HG03045 (cell line): ENCODE measurements at regions not wholly inside any gene's neighbourhood (a gene's known extent, or its start where the extent isn't known, plus 50 kb on each side); places are given as distances from the start of the nearest gene placed in this dataset.
"Not testable (repeated sequence)": the region's sequence is repeated elsewhere in the genome, so short reads cannot be mapped to it uniquely, and the experiment has no call there.

Experiments used
- ATAC-seq: cut with Tn5 transposase; IDR thresholded peaks from one replicate; pipeline ENCODE4 v1.9.1; 2021; ENCODE audit warnings: mild to moderate bottlenecking, moderate library complexity; ENCODE audit not compliant: unreplicated experiment

GRCh38 chr3:159502986-159503385 lies 485.6 kb upstream of the IL12A start:
- no peak for ATAC-seq

DNA sequence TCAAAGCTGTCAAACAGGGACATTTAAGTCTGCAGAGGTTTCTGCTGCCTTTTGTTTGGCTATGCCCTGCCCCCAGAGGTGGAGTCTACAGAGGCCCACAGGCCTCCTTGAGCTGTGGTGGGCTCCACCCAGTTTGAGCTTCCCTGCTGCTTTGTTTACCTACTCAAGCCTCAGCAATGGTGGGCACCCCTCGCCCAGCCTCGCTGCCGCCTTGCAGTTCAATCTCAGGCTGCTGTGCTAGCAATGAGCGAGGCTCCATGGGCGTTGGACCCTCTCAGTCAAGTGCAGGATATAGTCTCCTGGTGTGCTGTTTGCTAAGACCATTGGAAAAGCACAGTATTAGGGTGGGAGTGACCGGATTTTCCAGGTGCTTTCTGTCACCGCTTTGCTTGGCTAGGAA lies 477.6 kb upstream of the IL12A start:
- not testable (repeated sequence) for ATAC-seq

DNA sequence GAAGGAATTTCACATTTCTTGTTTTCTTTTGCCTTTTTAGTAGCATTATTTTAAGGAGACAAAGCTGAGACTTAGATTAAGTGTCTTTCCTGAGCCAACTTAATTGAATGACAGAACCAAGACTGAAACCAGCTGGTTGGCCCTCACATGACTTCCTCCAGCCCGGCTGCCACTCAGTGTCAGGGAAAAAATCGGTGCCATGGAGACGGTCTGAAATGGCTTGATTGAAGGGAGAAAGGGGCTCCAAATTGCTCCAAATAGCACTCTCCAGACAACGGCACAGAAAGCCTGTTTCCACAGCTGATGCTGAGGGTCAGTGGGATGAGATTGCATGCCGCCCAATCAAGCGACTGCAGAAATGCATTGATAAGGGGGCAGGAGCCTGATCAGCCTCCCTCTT lies 475.2 kb upstream of the IL12A start:
- ATAC-seq: no peak

GRCh38 chr3:159513867-159514380 lies 474.7 kb upstream of the IL12A start:
- no peak for ATAC-seq

DNA sequence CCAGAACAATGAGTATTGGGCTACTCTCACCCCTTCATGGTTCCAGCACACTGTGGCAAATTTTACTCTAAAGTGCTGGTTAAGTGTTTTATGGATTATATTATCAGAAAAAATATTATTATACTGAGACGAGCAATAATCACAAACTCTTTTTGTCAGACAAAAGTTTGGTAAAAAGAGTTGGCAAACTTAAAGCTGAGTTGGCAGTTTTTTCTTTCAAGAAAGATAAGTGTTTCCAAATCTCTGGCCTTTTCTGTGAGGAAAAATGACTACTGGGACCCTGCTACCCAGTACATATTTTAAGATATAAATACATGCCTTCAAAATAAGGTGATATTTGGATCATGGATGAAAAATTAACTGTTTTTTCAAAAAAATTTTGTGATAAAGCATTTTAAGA lies 471.5 kb upstream of the IL12A start:
- no peak for ATAC-seq

DNA sequence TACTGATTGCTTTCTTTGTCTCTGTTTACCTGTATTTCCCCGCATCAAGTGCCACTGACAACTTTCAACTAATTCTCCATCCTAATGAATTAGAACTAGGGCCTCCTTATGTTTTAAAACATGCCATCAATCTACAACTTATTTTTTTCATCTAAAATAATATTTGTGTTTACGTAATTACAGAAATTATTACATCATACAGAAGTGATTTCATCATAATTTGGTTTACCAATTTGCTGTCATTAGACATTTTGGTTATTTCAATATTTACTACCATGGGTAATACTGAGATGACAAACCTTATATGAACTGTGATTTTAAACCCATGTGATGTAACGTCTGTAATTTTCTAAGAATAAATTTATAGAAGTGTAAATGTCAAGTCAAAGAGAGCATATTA lies 468.0 kb upstream of the IL12A start:
- no peak for ATAC-seq

- no peak for ATAC-seq
These were observed 466.4 kb upstream of the IL12A start for GRCh38 chr3:159522276-159522675.

DNA sequence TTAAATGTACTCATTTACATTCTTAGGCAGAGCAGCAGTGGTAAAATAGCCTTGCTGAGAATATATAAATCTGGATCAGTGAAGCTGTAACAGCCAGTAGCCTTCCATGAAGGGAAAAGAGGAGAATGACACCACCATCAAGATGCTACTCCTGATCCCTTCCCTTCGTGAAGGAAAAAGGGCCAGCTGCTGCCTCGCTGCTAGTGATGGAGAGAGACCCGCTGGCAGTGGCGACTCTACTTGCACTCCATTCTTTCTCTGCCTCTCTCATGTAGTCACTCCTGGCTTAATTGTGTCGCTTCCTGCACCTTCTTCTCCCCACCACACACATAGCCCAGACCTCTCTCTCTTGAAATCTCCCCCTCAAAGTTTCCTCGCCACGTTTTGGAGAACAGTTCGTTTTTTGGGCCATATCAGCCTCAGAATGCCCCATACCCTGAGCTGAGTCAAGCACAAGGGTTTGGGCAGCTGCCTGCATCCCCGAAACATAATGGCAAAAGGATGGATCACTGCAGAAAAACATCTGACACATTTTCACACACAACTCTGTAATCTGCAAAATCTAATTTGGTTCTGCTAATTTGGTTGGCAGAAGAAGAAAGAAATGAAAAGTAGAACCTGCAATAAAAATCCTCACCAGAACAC lies 460.3 kb upstream of the IL12A start:
- ATAC-seq: no peak

DNA sequence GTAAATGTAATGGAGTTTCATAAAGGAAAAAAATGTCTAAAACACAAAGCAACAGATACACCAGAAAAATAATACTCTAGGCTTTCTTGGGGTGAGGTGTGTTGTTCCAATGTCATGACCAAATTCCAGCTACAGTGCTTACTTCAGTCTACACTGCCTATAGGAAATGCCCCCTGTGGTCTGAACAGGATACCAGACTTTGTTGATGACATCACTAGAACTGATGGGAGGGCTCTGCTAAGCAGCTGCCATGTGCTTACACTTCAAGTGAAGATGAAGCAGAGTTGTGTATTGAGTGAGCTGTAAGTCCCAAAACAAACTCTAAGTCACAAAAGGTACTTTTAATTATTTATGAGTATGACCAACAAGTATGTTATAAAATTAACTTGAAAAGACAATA lies 456.1 kb upstream of the IL12A start:
- no peak for ATAC-seq

DNA sequence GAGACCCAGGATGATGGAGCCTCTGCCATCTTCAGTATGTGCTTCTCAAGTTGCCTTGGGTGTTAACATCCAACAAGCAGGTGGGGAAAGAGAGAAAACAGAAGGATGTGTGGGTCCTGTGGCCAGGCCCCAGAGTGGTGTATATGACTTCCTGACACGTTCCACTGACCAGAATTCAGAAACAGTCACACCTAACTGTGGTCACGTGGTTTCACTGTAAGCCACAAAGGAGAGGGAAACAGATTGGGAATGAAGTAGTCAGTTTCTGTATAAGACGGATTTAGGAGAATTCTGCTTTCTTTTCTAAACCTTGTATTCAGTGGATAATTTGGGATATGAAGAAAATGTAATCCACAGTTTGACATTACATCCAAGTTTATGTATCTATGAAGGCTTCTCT lies 454.1 kb upstream of the IL12A start:
- no peak for ATAC-seq

- ATAC-seq: no peak
These were observed 451.8 kb upstream of the IL12A start for GRCh38 chr3:159536876-159537275.

DNA sequence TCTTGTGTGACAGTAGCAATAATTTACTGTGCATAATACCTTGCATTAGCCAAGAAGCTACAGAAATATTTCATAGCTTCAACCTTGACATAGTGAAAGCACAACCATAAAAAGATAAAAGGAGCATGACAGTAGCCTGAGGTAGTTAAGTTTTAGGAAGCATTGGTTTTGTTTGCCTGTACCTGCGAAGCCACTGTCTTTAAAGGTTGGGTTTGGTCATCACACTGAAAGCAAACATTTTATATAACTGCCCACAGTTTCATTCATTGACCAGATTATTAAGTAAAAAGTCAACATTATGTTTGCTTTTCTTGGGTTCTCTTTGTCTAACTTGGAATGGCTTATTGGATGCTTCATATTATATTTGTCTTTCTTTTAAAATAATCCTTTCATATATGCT lies 450.1 kb upstream of the IL12A start:
- ATAC-seq: no peak

DNA sequence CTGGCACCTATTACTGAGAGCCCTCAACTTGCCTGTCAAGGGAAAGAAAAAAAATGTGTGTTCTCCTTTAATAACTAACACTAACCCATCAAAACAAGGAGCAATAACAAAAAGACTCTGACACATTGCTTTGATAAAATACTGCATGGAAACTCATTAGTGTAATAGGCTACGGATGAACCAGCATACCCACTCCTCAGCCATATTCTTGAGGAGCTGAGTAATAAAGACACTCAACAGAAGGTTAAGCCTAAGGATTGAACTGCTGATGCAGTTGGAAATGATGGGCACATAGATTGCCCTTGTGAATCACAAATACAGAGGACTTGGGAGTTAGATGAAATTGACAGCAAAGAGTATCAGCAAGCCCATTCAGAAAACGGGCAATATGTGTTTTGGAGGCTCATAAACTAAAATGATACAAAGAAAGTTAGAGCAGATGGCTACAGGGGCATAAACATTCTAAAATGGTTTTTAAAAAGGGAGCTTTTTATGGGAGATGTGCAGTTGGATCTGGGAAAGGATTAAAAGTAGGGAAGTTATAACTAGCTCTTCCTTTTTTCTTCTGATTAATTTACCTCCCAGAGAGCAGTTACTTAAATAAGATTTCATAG lies 447.6 kb upstream of the IL12A start:
- no peak for ATAC-seq

- no peak for ATAC-seq
These were observed 439.8 kb upstream of the IL12A start for GRCh38 chr3:159548675-159549335.

- ATAC-seq: no peak
These were observed 433.4 kb upstream of the IL12A start for GRCh38 chr3:159555205-159555604.

DNA sequence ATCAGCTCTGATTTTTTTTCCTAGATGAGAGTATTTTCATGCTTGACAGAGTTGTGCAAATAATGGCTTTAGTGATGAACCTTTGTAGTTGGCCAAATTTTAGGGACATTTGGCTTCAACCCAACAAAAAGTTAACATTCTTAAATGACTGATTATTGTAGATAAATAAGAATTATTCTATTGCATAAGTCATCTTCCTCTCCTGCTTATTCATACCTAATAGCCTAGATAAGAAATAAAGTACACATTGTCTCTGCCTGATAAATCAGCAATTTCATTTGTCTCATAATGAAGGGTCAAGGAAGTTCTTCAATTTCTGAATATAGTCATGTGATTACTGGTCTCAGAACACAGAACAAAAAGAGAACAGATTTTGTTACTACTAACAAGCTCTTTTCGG lies 428.9 kb upstream of the IL12A start:
- no peak for ATAC-seq

DNA sequence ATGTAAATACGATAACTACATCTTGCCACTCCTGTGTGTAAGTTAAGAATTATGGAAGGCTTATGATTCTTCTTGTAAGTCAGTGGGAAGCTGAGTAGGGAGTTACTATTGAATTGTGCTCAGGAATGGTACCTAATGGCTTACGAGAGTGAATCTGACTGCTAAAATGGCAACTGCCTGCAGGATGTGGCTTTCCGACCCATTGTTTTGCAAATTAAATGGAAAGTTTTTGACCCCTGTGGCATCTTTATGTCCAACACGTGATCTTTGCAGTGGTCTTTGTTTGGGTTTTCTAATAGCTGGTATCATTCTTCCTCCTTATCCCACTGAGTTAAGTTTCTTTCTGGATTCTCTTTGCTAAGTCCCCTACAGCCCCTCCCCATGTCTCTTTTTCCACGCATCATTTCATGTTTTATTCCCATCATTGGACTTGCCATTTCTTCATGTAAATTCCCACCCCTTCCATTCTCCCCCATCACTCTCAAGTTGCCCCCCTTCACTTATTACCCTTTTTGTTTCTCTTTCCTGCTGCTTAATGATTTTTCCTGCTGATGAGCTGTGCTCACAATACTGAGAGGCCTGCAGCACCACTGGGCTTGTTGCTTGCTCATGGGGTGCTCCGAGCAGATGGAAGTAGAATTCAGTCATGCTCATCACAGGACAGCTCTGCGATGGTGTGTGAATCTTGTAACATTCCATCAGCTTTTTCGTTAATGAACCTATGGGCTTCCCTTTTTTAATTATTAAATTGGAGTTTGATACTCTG lies 428.2 kb upstream of the IL12A start:
- no peak for ATAC-seq

DNA sequence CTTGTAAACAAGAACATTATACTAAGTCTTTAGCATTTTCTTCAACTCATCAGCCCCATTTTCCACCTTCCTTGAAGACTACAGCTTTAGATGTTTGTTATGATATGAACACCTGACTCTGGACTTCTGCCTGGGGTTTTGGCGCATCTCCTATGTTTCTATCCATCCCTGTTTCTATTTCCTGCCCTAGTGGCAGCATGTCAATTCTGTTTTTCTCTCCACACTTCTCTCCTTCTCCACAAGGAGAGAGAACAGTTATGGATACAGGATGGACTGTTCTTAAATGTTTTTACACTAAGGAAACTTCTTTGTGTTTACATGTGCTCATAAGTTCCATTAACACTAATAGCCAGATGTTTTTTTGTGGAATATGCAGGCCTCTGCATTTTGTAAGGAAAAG lies 423.3 kb upstream of the IL12A start:
- ATAC-seq: no peak

DNA sequence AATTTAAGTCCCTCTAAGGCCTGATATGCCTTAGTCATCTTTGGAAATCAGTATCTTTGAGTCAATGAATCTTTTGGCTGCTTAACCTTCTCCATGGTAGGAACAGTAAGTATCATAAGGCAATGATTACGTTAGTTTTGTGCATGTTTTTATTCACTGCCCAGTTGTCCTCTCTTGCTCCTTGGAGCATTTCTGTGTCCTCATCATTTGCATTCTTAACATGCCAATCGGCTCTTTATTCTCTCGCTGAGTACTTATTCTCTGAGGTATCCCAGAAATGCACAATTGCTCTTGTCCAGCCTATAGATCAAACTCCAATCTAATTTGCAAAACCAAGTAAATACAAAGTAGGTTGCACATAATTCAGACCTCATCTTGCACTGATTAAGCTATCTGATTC lies 405.0 kb upstream of the IL12A start:
- ATAC-seq: no peak

DNA sequence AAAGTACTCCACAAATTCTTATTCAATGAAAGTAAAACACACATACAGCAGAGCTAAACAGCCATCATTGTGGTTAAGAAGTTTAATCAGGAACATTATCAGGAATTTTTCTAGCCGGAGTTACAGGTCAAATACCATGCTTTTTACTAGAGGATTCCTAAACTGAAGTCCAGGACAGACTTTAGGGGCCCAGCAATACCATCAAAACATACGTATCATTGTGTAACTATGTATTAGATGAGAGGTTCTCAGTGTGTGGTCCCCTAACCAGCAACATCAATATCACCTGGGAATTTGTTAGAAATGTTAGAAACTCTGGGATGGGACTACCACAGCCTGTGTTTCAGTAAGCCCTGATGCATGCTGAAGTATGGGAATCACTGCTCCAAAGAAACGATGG lies 404.2 kb upstream of the IL12A start:
- ATAC-seq: no peak

DNA sequence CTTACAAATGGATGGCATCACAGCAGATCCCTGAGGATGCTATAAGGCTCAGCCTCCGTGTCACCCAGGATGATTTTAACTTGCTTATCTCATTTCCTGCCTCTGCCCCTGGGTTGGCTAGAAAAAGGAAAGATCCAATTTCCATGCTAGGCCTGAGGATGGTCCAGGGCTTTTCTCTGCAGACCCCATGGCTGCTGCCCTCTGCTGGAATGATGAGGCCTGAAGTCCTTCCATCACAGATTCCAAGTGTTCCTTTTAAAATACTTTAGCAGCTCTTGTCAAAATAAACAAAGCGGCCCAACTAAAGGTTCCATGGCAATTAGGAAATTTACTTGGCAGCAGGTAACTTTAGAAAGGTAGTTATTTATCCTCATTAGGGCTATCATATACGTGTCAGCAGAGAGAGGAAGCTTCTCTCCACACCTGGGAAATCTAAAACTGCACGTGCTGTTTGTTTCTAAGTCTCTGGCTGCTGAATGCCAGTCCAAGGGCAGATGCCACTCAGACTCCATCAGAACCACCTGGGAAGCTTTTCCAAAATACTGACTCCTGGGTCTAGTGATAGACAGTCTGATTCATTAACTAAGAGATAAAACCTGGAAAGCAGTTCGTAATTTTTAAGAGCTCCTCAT lies 401.9 kb upstream of the IL12A start:
- ATAC-seq: no peak
